PC-3 (cell line): ENCODE measurements at regions not wholly inside any gene's neighbourhood (a gene's known extent, or its start where the extent isn't known, plus 50 kb on each side); places are given as distances from the start of the nearest gene placed in this dataset.

ENCODE experiments used
- ATAC-seq: fragments of 200-7000 bp; cut with Tn5 transposase; 2 replicates; pipeline ENCODE4 v1.9.1; 2020; ENCODE audit warnings: mild to moderate bottlenecking, moderate library complexity
- BruUV-seq: library from RNA; stranded (reverse); fragments of 400-500 nt; replicated peaks from 2 replicates; lab custom pipeline; 2021; lab: Mats Ljungman, UMichigan
- CTCF ChIA-PET: fragments of 300-600 bp; sonication (Branson Sonifier 250); formaldehyde crosslinking; loops from one replicate; lab custom pipeline; 2022; ENCODE audit warnings: antibody characterized with exemption; lab: Charles Lee
- POLR2A ChIA-PET: fragments of 300-600 bp; sonication (Branson Sonifier 250); formaldehyde crosslinking; loops from one replicate; lab custom pipeline; 2022; ENCODE audit warnings: antibody characterized with exemption; ENCODE audit not compliant: unreplicated experiment; lab: Charles Lee
- DNase-seq: peaks from one replicate; pipeline ENCODE4 v3.0.0-alpha.2; 2015
- H2AFZ ChIP-seq: fragments of 300-600 bp; sonication (generic); 2 replicates; pipeline ENCODE4 v1.6.0; 2016; ENCODE audit warnings: antibody characterized with exemption, low read length
- H3F3A ChIP-seq: fragments of 300-600 bp; sonication (generic); one replicate; pipeline ENCODE4 v1.6.0; 2017; ENCODE audit warnings: antibody characterized with exemption, low read length, control low read depth, mild to moderate bottlenecking; ENCODE audit not compliant: unreplicated experiment
- H3K27ac ChIP-seq: fragments of 300-600 bp; sonication (generic); 2 replicates; pipeline ENCODE4 v1.5.1; 2016; ENCODE audit warnings: mild to moderate bottlenecking, low read length
- H3K27me3 ChIP-seq: fragments of 300-600 bp; sonication (generic); 2 replicates; pipeline ENCODE4 v1.6.1; 2016; ENCODE audit warnings: low read length, mixed read lengths
- H3K36me3 ChIP-seq: fragments of 300-600 bp; sonication (generic); 2 replicates; pipeline ENCODE4 v1.6.1; 2016; ENCODE audit warnings: low read depth, mixed run types, low read length, mixed read lengths
- H3K4me1 ChIP-seq: fragments of 300-600 bp; sonication (generic); 2 replicates; pipeline ENCODE4 v1.5.1; 2016; ENCODE audit warnings: low read length; ENCODE audit not compliant: insufficient read depth
- H3K4me2 ChIP-seq: fragments of 300-600 bp; sonication (generic); 2 replicates; pipeline ENCODE4 v1.6.0; 2016; ENCODE audit warnings: low read length
- H3K4me3 ChIP-seq: fragments of 300-600 bp; sonication (generic); 2 replicates; pipeline ENCODE4 v1.5.1; 2016; ENCODE audit warnings: mild to moderate bottlenecking, low read length, mixed read lengths
- H3K79me2 ChIP-seq: fragments of 300-600 bp; sonication (generic); 2 replicates; pipeline ENCODE4 v1.6.1; 2017; ENCODE audit warnings: low read length, mixed read lengths
- H3K9ac ChIP-seq: fragments of 300-600 bp; sonication (generic); 2 replicates; pipeline ENCODE4 v1.6.0; 2016; ENCODE audit warnings: mild to moderate bottlenecking, low read length
- H3K9me2 ChIP-seq: fragments of 300-600 bp; sonication (generic); replicated peaks from 2 replicates; pipeline ENCODE4 v1.6.1; 2016; ENCODE audit warnings: mixed run types, low read length, mixed read lengths
- H3K9me3 ChIP-seq: fragments of 300-600 bp; sonication (generic); 2 replicates; pipeline ENCODE4 v1.6.1; 2016; ENCODE audit warnings: low read length, mixed read lengths
- H4K20me1 ChIP-seq: fragments of 300-600 bp; sonication (generic); 2 replicates; pipeline ENCODE4 v1.6.1; 2016; ENCODE audit warnings: low read length, mixed read lengths
- EZH2 ChIP-seq: fragments of 300-600 bp; sonication (generic); IDR thresholded peaks from one replicate; pipeline ENCODE4 v1.6.1; 2017; ENCODE audit warnings: antibody characterized with exemption, mild to moderate bottlenecking, low read length; ENCODE audit not compliant: unreplicated experiment
- EZH2phosphoT487 ChIP-seq: fragments of 300-600 bp; sonication (generic); IDR thresholded peaks from 2 replicates; pipeline ENCODE4 v1.6.1; 2018; ENCODE audit warnings: mild to moderate bottlenecking, antibody characterized with exemption, low read length, borderline replicate concordance
- intact Hi-C: fragments of 100-400 bp; cut with micrococcal nuclease; formaldehyde crosslinking; loops from 2 replicates; pipeline ENCODE4 v1.9.0; 2023
- TF ChIP-seq, protein P1 (sequence below): fragments of 300-600 bp; sonication (generic); conservative IDR thresholded peaks from 2 replicates; pipeline ENCODE4 v1.5.1; 2017; ENCODE audit warnings: antibody characterized with exemption, low read depth, mild to moderate bottlenecking, low read length

DNA sequence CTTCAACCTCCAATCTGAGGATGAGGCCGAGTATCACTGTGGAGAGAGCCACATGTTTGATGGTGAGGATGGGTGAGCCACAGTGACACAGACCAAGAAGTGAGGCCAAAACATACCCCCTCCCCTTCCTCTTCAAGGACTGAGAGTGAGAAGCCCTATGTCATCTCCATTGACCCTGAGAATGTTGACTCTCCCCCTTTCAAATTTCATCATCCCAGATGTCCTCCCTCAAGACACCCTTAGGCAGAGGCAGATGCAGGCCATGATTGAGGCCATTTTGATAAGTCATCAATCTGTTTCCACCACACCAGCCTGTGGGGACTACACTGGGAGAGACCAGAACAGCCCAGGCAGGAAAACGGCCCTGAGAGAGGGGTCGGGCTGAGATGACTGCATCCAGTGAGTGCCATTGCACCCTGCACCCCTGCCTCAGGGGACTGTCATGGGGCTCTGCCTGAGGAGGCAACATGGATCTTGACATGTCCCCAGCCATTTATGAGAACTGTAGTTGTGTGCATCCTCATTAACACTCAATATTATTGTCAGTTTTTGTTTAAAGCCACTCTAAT is 84.2 kb upstream of the IGLL5 start:
- no peak overlapping the region for H3K9ac ChIP-seq
- H3K79me2 ChIP-seq, result no peaks in the 10 kb centered on the region
- no peaks in the 10 kb centered on the region; the same call in 1 of the 2 replicates for H3K36me3 ChIP-seq
- DNase-seq (no peak), ATAC-seq (no peak)
- POLR2A ChIA-PET, result no interaction called here
- CTCF ChIA-PET, result no interaction called here
- H3K4me2 ChIP-seq, result no peak overlapping the region
- H3K4me1 ChIP-seq, result no peaks in the 10 kb centered on the region
- no TSS peak for BruUV-seq
- H3K4me3 ChIP-seq, result no peak overlapping the region
- peaks cover 29% of the 10 kb centered on the region for H3K27me3 ChIP-seq
- H3F3A ChIP-seq, result no peaks in the 10 kb centered on the region
- no peaks in the 10 kb centered on the region for H4K20me1 ChIP-seq
- H3K9me3 ChIP-seq, result no peaks in the 10 kb centered on the region
- H3K9me2 ChIP-seq, result no peaks in the 10 kb centered on the region
- TF ChIP-seq EZH2 (no peak), EZH2phosphoT487 (no peak)
- TF ChIP-seq, protein P1, sequence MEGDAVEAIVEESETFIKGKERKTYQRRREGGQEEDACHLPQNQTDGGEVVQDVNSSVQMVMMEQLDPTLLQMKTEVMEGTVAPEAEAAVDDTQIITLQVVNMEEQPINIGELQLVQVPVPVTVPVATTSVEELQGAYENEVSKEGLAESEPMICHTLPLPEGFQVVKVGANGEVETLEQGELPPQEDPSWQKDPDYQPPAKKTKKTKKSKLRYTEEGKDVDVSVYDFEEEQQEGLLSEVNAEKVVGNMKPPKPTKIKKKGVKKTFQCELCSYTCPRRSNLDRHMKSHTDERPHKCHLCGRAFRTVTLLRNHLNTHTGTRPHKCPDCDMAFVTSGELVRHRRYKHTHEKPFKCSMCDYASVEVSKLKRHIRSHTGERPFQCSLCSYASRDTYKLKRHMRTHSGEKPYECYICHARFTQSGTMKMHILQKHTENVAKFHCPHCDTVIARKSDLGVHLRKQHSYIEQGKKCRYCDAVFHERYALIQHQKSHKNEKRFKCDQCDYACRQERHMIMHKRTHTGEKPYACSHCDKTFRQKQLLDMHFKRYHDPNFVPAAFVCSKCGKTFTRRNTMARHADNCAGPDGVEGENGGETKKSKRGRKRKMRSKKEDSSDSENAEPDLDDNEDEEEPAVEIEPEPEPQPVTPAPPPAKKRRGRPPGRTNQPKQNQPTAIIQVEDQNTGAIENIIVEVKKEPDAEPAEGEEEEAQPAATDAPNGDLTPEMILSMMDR, result no peak
- intact Hi-C loops, result no loop called here
- H3K27ac ChIP-seq, result no peak overlapping the region
- no peak overlapping the region for H2AFZ ChIP-seq

DNA sequence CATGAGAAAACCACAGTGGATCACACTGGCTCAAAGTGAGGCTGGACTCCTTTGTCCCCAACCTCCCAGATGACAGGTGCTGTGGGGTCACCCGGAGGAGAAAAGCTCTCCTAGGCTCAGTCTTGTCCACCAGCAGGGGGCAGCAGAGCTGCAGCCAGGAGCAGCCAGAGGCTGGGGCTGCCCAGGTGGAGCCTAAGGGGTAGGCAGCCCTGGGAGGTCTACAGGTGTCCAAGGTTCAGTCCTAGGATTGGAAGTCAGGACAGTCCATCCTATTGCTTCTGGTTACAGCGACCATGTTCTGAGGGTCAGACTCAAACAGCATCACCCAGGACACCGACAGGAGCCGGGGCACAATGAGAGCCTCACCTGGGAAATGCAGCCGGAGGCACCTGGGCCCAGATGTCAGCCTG is 77.6 kb upstream of the IGLL5 start:
- Histone ChIP-seq H3K27ac (no peak overlapping the region), H3K79me2 (no peaks in the 10 kb centered on the region), H3K36me3 (no peaks in the 10 kb centered on the region), H3K9me3 (no peaks in the 10 kb centered on the region), H3F3A (no peaks in the 10 kb centered on the region), H3K4me3 (no peak overlapping the region), H2AFZ (no peak overlapping the region), H3K27me3 (peaks cover 31% of the 10 kb centered on the region), H3K9me2 (no peaks in the 10 kb centered on the region), H4K20me1 (no peaks in the 10 kb centered on the region), H3K4me1 (no peaks in the 10 kb centered on the region), H3K4me2 (no peak overlapping the region), H3K9ac (no peak overlapping the region)
- ATAC-seq (no peak), DNase-seq (no peak)
- no peak for TF ChIP-seq EZH2
- TF ChIP-seq, protein P1, result no peak
- TF ChIP-seq EZH2phosphoT487, result no peak
- POLR2A ChIA-PET, result no interaction called here
- CTCF ChIA-PET, result no interaction called here
- BruUV-seq, result no TSS peak
- intact Hi-C loops, result no loop called here

DNA sequence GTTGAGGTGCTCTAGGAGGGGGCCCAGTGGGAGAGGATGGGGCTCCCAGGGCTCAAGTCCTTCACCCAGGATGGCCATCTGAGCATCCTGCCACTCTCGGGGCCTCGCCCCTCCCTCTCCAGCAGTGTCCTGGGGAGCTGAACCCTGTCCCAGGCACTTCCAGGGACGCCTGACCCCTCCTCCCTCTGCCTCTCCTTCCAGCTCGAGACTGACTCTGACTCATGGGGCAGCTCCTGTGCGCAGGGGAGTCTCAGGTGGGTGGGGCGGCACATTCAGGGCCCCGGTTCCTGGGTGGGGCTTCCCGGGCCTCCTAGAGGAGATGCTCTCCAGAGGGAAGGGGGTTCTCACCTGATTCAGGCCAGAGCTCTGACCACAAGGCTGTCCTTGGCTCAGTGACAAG is 77.1 kb upstream of the IGLL5 start:
- intact Hi-C loops, result no loop called here
- Histone ChIP-seq H3K27me3 (peaks cover 31% of the 10 kb centered on the region), H3K4me3 (no peak overlapping the region), H3K9me3 (no peaks in the 10 kb centered on the region), H3K4me2 (no peak overlapping the region), H3K27ac (no peak overlapping the region), H3K4me1 (no peaks in the 10 kb centered on the region), H3F3A (no peaks in the 10 kb centered on the region), H3K36me3 (no peaks in the 10 kb centered on the region), H3K79me2 (no peaks in the 10 kb centered on the region), H2AFZ (no peak overlapping the region), H4K20me1 (no peaks in the 10 kb centered on the region), H3K9me2 (no peaks in the 10 kb centered on the region), H3K9ac (no peak overlapping the region)
- DNase-seq (no peak), ATAC-seq (no peak)
- POLR2A ChIA-PET, result no interaction called here
- BruUV-seq, result no TSS peak
- TF ChIP-seq EZH2phosphoT487 (no peak), EZH2 (no peak)
- TF ChIP-seq, protein P1, result no peak
- CTCF ChIA-PET, result no interaction called here
